WERI-Rb-1 (cell line): ENCODE measurements at regions not wholly inside any gene's neighbourhood (a gene's known extent, or its start where the extent isn't known, plus 50 kb on each side); places are given as distances from the start of the nearest gene placed in this dataset.

Experiments
- DNase-seq: peaks from one replicate; pipeline ENCODE4 v3.0.0-alpha.2; 2020
- H3K27ac ChIP-seq: fragments of 250-450 bp; sonication (Bioruptor Pico); 2 replicates; pipeline ENCODE4 v1.5.1; 2020; ENCODE audit warnings: mild to moderate bottlenecking, moderate library complexity
- H3K27me3 ChIP-seq: fragments of 250-450 bp; sonication (Bioruptor Pico); 2 replicates; pipeline ENCODE4 v1.5.1; 2021; ENCODE audit warnings: mild to moderate bottlenecking, low read depth, moderate library complexity; ENCODE audit not compliant: insufficient read depth, severe bottlenecking
- H3K36me3 ChIP-seq: fragments of 250-450 bp; sonication (Bioruptor Pico); 2 replicates; pipeline ENCODE4 v1.5.1; 2020; ENCODE audit warnings: mild to moderate bottlenecking, moderate library complexity
- H3K4me3 ChIP-seq: 2 replicates; pipeline ENCODE4 v1.5.1; 2011; ENCODE audit warnings: low read depth, mild to moderate bottlenecking, control low read depth, low read length
- H3K9me3 ChIP-seq: fragments of 250-450 bp; sonication (Bioruptor Pico); 2 replicates; pipeline ENCODE4 v1.5.1; 2021; ENCODE audit warnings: mild to moderate bottlenecking, moderate library complexity; ENCODE audit not compliant: severe bottlenecking
- TF ChIP-seq, protein P1 (sequence below): IDR thresholded peaks from 2 replicates; pipeline ENCODE4 v1.5.1; 2011; ENCODE audit warnings: low read depth, mild to moderate bottlenecking, control low read depth, inconsistent platforms, low read length

DNA sequence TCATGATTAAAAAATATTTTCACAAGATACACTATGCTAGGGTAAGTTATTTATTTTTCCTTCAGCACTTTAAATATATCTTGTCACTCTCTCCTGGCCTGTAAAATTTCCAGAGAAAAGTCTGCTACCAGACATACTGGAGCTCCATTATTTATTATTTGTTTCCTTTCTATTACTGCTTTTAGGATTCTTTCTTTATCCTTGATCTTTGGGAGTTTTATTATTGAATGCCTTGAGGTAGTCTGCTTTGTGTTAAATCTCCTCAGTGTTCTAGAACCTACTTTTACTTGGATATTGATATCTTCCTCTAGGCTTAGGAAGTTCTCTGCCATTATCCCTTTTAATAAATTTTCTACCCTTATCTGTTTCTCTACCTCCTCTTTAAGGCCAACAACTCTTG lies 142.0 kb upstream of the TGFBR2 start:
- no peaks in the 10 kb centered on the region for H3K9me3 ChIP-seq
- H3K4me3 ChIP-seq = no peak overlapping the region
- TF ChIP-seq, protein P1, sequence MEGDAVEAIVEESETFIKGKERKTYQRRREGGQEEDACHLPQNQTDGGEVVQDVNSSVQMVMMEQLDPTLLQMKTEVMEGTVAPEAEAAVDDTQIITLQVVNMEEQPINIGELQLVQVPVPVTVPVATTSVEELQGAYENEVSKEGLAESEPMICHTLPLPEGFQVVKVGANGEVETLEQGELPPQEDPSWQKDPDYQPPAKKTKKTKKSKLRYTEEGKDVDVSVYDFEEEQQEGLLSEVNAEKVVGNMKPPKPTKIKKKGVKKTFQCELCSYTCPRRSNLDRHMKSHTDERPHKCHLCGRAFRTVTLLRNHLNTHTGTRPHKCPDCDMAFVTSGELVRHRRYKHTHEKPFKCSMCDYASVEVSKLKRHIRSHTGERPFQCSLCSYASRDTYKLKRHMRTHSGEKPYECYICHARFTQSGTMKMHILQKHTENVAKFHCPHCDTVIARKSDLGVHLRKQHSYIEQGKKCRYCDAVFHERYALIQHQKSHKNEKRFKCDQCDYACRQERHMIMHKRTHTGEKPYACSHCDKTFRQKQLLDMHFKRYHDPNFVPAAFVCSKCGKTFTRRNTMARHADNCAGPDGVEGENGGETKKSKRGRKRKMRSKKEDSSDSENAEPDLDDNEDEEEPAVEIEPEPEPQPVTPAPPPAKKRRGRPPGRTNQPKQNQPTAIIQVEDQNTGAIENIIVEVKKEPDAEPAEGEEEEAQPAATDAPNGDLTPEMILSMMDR = no peak
- no peaks in the 10 kb centered on the region for H3K27me3 ChIP-seq
- no peaks in the 10 kb centered on the region for H3K36me3 ChIP-seq
- no peak for DNase-seq
- no peak overlapping the region for H3K27ac ChIP-seq

DNA sequence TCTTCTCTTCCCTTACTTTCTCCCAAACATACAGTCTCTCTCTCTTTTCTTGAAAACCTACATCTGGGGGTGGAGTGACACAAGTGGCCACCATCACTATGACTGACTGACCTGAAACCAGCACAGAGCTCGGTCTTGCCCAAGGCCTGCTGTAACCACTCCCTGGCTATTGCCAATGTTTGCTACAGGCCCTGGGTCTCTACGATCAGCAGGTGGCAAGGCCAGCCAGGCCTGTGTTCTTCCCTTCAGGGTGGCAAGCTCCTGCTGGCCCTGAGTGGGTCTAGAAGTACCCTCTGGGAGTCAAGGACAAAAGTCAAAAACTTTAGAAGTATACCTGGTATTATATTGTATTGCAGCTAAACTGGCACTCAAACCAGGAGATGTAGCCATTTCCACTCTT lies 140.9 kb upstream of the TGFBR2 start:
- TF ChIP-seq, protein P1 = no peak
- no peaks in the 10 kb centered on the region for H3K36me3 ChIP-seq
- H3K27me3 ChIP-seq = no peaks in the 10 kb centered on the region
- no peak overlapping the region for H3K4me3 ChIP-seq
- no peak for DNase-seq
- H3K27ac ChIP-seq = no peak overlapping the region
- no peaks in the 10 kb centered on the region for H3K9me3 ChIP-seq

DNA sequence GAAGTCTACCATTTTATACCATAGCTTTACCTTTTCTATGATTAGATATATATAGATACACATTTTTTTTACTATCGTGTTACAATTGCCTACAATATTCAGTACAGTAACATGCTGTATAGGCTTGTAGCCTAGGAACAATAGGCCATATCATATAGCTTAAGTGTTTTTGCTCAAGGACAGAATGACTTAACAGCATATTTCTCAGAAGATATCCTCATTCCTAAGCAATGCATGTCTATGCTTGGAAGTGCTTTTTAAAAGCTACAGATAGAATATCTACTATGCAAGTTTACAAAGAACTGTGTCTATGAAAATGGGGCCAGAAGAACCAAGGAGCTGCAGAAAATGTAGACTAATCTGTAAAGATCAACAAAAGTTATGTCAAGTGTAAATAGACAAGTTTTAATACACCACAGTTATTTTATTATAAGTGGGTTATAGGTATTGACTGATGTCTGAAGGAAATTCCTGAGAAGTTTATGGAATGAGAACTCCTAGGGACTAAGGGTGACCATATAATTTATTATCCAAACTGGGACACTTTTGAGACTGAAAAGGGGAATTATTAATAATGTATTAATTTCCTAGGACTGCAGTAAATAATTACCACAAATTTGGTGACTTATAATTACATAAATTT lies 138.7 kb upstream of the TGFBR2 start:
- no peak overlapping the region for H3K27ac ChIP-seq
- TF ChIP-seq, protein P1 = no peak
- H3K27me3 ChIP-seq = no peaks in the 10 kb centered on the region
- no peaks in the 10 kb centered on the region for H3K9me3 ChIP-seq
- no peak for DNase-seq
- H3K36me3 ChIP-seq = no peaks in the 10 kb centered on the region
- H3K4me3 ChIP-seq = no peak overlapping the region

DNA sequence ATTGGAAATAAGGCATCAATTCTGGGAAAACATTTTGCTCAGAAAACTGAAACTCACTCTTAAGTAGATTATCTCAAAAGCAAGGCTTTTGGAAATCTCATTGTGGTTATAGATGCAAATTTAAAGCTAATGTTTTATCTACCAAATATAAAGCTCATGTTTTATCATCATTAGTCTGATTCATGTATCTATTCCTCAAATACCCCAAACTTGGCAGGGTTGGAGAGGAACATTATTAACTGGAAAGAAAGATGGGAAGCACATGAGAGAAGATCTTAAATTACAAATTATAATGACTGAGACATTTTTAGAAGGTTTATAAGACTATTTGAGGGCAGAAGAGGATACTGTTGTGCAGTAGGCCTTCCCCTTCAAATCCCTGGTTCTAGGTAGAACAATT lies 137.3 kb upstream of the TGFBR2 start:
- TF ChIP-seq, protein P1 = no peak
- no peak overlapping the region for H3K27ac ChIP-seq

DNA sequence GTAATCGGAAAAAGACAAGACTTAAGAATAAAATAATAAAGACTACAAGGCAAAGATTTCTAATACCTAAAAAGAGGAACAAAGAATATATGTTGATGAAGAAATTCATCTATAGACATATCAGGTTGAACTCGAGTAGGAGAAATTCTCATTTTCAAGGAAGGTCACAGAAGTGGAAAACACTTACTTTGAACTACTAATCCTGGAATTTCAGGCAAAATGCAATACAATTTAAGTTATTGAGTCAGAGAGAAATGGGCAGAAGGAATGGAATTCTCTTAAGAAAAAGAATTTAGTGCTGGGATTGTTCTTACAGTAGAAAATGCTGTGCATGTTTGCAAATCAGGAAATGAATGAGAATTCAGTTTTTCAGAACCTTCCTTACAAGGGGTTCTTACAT lies 135.9 kb upstream of the TGFBR2 start:
- Histone ChIP-seq H3K27ac (no peak overlapping the region), H3K27me3 (no peaks in the 10 kb centered on the region), H3K4me3 (no peak overlapping the region), H3K9me3 (no peaks in the 10 kb centered on the region), H3K36me3 (no peaks in the 10 kb centered on the region)
- TF ChIP-seq, protein P1 = no peak
- no peak for DNase-seq

More for the DNA sequence above, 137.3 kb upstream of the TGFBR2 start:
- Histone ChIP-seq H3K36me3 (no peaks in the 10 kb centered on the region), H3K27me3 (no peaks in the 10 kb centered on the region), H3K9me3 (no peaks in the 10 kb centered on the region), H3K4me3 (no peak overlapping the region)
- DNase-seq = no peak

DNA sequence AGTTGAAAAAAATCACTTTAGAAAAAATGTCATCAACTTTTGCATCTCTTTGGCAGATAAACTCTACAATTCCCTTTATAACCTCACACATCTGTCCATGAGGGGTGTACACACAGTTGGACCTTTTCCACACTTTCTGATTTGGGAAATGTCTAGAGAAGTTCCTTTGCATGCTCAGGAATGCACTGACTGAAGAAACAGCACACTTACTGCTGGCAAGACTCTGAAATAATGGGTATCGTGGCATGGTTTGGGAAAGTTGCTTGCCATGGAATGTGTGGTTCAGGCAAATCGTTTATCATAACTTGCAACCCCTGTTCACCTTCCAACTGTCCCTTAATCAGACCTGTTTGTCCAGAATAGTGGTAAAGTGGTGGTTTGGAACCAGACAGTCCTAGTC lies 135.3 kb upstream of the TGFBR2 start:
- no peak overlapping the region for H3K4me3 ChIP-seq
- H3K27ac ChIP-seq = no peak overlapping the region
- H3K9me3 ChIP-seq = no peaks in the 10 kb centered on the region
- no peaks in the 10 kb centered on the region for H3K27me3 ChIP-seq
- TF ChIP-seq, protein P1 = no peak
- no peak for DNase-seq
- H3K36me3 ChIP-seq = no peaks in the 10 kb centered on the region
